AG09319 (cell line): ENCODE measurements at regions not wholly inside any gene's neighbourhood (a gene's known extent, or its start where the extent isn't known, plus 50 kb on each side); places are given as distances from the start of the nearest gene placed in this dataset.

Experiments used
- DNase-seq: peaks from one replicate; pipeline ENCODE4 v3.0.0-alpha.2; 2010; ENCODE audit warnings: low read depth; ENCODE audit errors: extremely low read depth
- TF ChIP-seq, protein P1 (sequence below): IDR thresholded peaks from 2 replicates; pipeline ENCODE4 v1.5.1; 2011; ENCODE audit warnings: low read depth, mild to moderate bottlenecking, inconsistent platforms, low read length, moderate library complexity

DNA sequence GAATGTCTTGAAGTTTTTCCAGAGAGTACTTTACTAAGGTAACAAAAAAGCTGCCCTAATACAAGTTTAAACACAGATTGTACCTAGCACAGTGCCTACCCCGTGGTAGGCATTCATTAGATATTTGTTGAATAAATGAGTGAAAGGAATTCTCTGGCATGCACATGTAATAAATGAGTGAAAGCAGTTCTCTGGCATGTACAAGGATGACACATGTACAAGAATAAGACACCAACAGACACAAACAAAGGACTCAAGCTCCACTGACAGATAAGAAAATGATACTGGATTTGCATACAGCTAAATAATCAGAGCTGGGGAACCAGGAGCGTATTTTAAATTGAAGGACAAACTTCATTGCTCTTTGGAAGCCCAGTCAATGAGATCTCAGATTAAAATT lies 535.8 kb downstream of the EFNA5 start:
- TF ChIP-seq, protein P1, sequence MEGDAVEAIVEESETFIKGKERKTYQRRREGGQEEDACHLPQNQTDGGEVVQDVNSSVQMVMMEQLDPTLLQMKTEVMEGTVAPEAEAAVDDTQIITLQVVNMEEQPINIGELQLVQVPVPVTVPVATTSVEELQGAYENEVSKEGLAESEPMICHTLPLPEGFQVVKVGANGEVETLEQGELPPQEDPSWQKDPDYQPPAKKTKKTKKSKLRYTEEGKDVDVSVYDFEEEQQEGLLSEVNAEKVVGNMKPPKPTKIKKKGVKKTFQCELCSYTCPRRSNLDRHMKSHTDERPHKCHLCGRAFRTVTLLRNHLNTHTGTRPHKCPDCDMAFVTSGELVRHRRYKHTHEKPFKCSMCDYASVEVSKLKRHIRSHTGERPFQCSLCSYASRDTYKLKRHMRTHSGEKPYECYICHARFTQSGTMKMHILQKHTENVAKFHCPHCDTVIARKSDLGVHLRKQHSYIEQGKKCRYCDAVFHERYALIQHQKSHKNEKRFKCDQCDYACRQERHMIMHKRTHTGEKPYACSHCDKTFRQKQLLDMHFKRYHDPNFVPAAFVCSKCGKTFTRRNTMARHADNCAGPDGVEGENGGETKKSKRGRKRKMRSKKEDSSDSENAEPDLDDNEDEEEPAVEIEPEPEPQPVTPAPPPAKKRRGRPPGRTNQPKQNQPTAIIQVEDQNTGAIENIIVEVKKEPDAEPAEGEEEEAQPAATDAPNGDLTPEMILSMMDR = no peak
- no peak for DNase-seq

DNA sequence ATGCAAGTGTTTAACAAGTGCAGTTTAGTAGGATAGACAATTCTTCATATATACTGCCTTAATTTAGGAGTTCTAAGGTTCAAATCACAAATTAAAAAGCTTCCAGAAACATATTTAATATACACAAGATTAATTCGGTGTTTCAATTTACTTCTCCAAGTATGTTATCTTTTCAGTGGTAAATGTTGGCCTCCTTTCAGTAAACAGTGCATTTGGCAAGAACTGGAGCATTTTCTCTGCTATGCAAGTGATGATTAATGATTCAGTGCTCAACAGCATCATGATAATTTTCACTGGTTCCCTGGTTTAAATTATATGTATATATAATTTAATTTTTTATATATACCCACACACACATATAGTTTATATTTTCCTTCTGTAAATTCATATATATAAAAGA lies 541.7 kb downstream of the EFNA5 start:
- TF ChIP-seq, protein P1 = no peak
- no peak for DNase-seq

DNA sequence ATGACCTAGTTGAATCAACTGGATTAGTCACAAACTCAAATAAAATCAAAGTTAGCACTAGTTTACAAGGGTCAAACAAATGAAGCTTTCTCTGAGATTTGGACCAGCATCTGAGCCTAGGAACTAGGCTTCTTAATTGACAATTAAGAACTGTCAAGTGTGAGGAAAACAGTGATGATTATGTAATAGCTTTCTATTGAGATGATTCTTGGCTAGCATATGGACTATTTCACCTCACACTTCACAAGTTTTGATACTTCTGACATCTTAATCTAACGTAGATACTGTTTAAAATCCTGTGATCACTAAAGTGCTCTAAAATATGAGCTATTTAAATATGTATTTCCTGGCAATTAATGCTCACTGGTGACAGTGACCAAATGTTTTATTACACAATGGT lies 542.9 kb downstream of the EFNA5 start:
- TF ChIP-seq, protein P1 = no peak
- no peak for DNase-seq

DNA sequence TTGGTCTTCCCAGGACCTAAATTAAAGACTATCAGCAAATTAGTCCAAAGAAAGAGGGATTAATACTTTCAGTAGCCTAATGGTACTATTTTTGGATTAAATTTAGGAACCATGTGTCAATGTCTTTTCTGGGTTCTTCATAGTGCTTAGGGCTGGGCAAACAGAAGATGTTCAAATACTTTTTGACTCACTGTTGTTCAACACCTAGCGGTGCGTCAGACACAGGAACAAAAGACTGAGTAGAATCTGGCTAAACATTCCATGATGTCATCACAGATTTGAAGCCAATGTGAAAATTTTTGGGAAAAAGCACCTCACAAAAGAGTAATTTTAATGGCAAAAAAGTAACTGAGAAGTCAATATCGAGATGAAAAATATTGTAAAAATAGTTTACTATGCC lies 544.4 kb downstream of the EFNA5 start:
- TF ChIP-seq, protein P1 = no peak
- DNase-seq = no peak

DNA sequence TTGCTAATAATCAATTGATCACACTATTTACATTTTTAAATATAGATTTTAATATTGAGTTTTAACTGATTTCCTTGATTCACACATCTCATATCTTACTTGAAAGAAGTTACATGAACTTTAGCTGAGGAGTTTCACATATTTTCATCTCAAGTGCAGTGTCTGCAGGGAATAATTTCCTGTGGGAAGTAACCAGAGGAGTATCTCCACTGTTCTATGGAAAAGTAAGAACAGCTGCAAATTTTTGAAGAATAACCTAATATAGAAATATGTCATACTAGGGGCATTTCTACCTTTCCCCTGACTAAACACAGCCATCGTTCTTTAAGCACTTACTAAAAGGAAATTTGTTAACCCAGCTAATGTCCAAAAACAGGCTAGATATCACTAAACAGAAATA lies 546.4 kb downstream of the EFNA5 start:
- DNase-seq = no peak
- TF ChIP-seq, protein P1 = no peak

DNA sequence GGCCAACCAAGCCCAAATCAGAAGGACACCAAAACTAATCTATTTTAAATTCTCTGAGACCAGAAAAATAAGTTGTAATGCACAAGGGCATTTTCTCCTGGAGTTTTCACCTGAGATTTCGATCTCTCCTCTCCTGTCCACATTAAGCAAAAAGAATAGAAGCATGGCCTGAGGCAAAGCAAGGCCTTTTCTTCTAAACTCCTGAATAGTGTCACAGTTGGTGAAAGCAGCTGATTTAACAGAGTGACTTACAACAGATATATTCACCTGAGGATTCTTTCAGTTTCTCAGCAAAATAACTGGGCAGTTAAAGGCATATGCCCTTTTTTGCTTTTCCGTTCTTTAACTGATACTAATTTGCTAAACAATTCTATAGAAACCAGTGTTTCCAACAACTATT lies 547.7 kb downstream of the EFNA5 start:
- TF ChIP-seq, protein P1 = no peak
- no peak for DNase-seq

DNA sequence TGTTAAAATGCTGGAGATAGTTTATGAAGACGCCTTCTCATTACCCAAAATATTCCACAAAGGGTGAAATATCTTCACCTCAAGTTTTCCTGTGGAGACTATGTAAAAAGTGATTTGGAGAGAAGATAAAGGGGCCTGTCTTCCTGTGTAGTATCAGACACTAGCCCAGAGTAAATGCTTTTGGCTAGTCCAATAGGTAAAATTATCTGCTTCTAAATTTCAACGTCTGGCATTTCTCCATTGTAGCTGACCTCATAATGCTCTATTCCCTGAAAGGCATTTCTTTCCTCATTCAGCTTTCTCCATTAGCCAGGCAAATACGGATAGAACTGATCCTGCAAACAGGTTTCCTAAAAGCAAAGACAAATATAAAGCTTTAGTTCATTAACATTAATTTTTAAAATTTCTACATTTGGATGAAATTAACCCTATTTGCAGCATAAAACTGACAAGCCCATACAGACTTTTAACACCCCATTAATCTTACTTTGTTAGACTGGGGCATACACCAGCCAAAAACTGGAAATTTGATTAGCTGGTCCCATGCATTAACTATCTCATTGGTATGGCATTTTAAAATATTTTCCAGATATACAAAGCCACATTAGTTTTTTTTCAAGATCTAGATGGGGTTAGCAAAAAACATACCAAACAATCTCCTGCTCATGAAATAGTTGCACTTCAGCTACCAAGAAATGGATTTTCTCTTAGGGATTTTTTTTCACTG lies 548.8 kb downstream of the EFNA5 start:
- TF ChIP-seq, protein P1 = no peak
- no peak for DNase-seq
